Panc1 (cell line): ENCODE measurements at regions not wholly inside any gene's neighbourhood (a gene's known extent, or its start where the extent isn't known, plus 50 kb on each side); places are given as distances from the start of the nearest gene placed in this dataset.

Experiments used
- CTCF ChIP-seq: fragments of 450-650 bp; IDR thresholded peaks from 2 replicates; pipeline ENCODE4 v1.5.1; 2017; ENCODE audit warnings: mild to moderate bottlenecking
- POLR2AphosphoS5 ChIP-seq: IDR thresholded peaks from 2 replicates; pipeline ENCODE4 v1.6.1; 2012; ENCODE audit warnings: mild to moderate bottlenecking, low read depth, low read length, moderate library complexity
- REST ChIP-seq, 2 experiments: IDR thresholded peaks; 2 replicates each; pipeline ENCODE4 v1.6.1; 2011 to 2012; ENCODE audit warnings: low read depth in 2 of 2, control low read depth in 1 of 2, low read length in 1 of 2, mild to moderate bottlenecking in 1 of 2, moderate library complexity in 1 of 2; ENCODE audit not compliant: insufficient read depth in 1 of 2
- SIN3A ChIP-seq: IDR thresholded peaks from 2 replicates; pipeline ENCODE4 v1.6.1; 2012; ENCODE audit warnings: low read depth, mild to moderate bottlenecking, low read length, moderate library complexity, borderline replicate concordance; ENCODE audit not compliant: insufficient read depth
- TCF7L2 ChIP-seq: IDR thresholded peaks from 2 replicates; pipeline ENCODE4 v1.6.1; 2011; ENCODE audit warnings: mild to moderate bottlenecking, low read depth, low read length, inconsistent platforms

GRCh38 chr3:69490971-69491370 lies 105.1 kb upstream of the FRMD4B start:
- TF ChIP-seq POLR2AphosphoS5, result no peak
- no peak for TF ChIP-seq CTCF
- no peak for TF ChIP-seq SIN3A
- no peak for TF ChIP-seq REST (IDR thresholded peaks at IDR 0.05; ENCODE audit: insufficient read depth in 1 of 2, low read depth in 2 of 2, low read length in 1 of 2)
- no peak for TF ChIP-seq TCF7L2
